T-cell (primary cell): ENCODE measurements at regions not wholly inside any gene's neighbourhood (a gene's known extent, or its start where the extent isn't known, plus 50 kb on each side); places are given as distances from the start of the nearest gene placed in this dataset.

ENCODE experiments used
- ATAC-seq, 4 experiments: fragments of 200-7000 bp in 3 of 4; fragments of 150-1000 bp in 1 of 4; cut with Tn5 transposase; replicated peaks in 1 of 4; 1 replicate in 3 of 4; 2 replicates in 1 of 4; pipeline ENCODE4 v1.10.0; 2021; ENCODE audit warnings: moderate library complexity in 3 of 4, mild to moderate bottlenecking in 2 of 4, moderate number of reproducible peaks in 1 of 4
- CTCF ChIA-PET, 2 donors: fragments of 300-600 bp; sonication (Branson Sonifier 250); formaldehyde crosslinking; loops; one replicate each; lab custom pipeline; 2022; ENCODE audit warnings: antibody characterized with exemption in 2 of 2; lab: Charles Lee
- POLR2A ChIA-PET, 2 donors: fragments of 300-600 bp; sonication (Branson Sonifier 250); formaldehyde crosslinking; loops; one replicate each; lab custom pipeline; 2022; ENCODE audit warnings: antibody characterized with exemption in 2 of 2; lab: Charles Lee
- DNase-seq, 35 experiments: peaks; one replicate each; pipeline versions ENCODE4 v3.0.0 to v3.0.0-alpha.2; 2013 to 2023
- H3K27ac ChIP-seq: one replicate; pipeline ENCODE4 v1.5.1; 2013; ENCODE audit warnings: low read length
- H3K27me3 ChIP-seq, 2 experiments: replicated peaks in 1 of 2; 1 replicate in 1 of 2; 2 replicates in 1 of 2; pipeline versions ENCODE4 v1.6.1 to v1.7.0; 2013; ENCODE audit warnings: low read length in 1 of 2, mixed read lengths in 1 of 2; ENCODE audit not compliant: control insufficient read depth in 2 of 2, insufficient read depth in 2 of 2; ENCODE audit errors: extremely low read depth in 1 of 2
- H3K36me3 ChIP-seq, 2 donors: 1 replicate in 1 of 2; 2 replicates in 1 of 2; pipeline versions ENCODE4 v1.6.1 to v1.7.0; 2013; ENCODE audit warnings: low read length in 1 of 2; ENCODE audit not compliant: control insufficient read depth in 2 of 2, insufficient read depth in 1 of 2; ENCODE audit errors: extremely low read depth in 1 of 2
- H3K4me1 ChIP-seq, 2 experiments: 1 replicate in 1 of 2; 2 replicates in 1 of 2; pipeline versions ENCODE4 v1.6.1 to v1.7.0; 2013; ENCODE audit warnings: low read length in 2 of 2, mixed read lengths in 1 of 2; ENCODE audit not compliant: insufficient read depth in 2 of 2, control insufficient read depth in 1 of 2; ENCODE audit errors: extremely low read depth in 1 of 2
- H3K4me3 ChIP-seq, 2 donors: 1 replicate in 1 of 2; 2 replicates in 1 of 2; pipeline versions ENCODE4 v1.5.1 to v1.7.0; 2013; ENCODE audit warnings: mild to moderate bottlenecking in 2 of 2, low read length in 1 of 2, moderate library complexity in 1 of 2; ENCODE audit not compliant: control insufficient read depth in 1 of 2; ENCODE audit errors: extremely low read depth in 1 of 2
- H3K9me3 ChIP-seq: 2 replicates; pipeline ENCODE4 v1.7.0; 2013
- H3K27ac Mint-ChIP-seq, 2 donors: one replicate each; pipeline ENCODE4 v1.8.0; 2020 to 2021; ENCODE audit warnings: mild to moderate bottlenecking in 2 of 2, mixed read lengths in 2 of 2
- H3K27me3 Mint-ChIP-seq, 2 donors: one replicate each; pipeline ENCODE4 v1.8.0; 2021 to 2022; ENCODE audit warnings: mixed read lengths in 2 of 2
- H3K36me3 Mint-ChIP-seq: one replicate; pipeline ENCODE4 v1.8.0; 2021; ENCODE audit warnings: mixed read lengths
- H3K4me1 Mint-ChIP-seq, 3 donors: one replicate each; pipeline ENCODE4 v1.8.0; 2020 to 2022; ENCODE audit warnings: mixed read lengths in 3 of 3, mild to moderate bottlenecking in 1 of 3
- H3K4me3 Mint-ChIP-seq, 3 donors: one replicate each; pipeline ENCODE4 v1.8.0; 2020 to 2022; ENCODE audit warnings: mild to moderate bottlenecking in 3 of 3, mixed read lengths in 3 of 3, moderate library complexity in 3 of 3
- H3K9me3 Mint-ChIP-seq, 3 donors: one replicate each; pipeline ENCODE4 v1.8.0; 2020 to 2022; ENCODE audit warnings: mixed read lengths in 3 of 3
- WGBS: methylation state at CpG from one replicate; pipeline ENCODE4 v1.1.5; 2013; ENCODE audit warnings: missing lambda C conversion rate; ENCODE audit not compliant: insufficient coverage; 5-methylcytosine and 5-hydroxymethylcytosine counted together

DNA sequence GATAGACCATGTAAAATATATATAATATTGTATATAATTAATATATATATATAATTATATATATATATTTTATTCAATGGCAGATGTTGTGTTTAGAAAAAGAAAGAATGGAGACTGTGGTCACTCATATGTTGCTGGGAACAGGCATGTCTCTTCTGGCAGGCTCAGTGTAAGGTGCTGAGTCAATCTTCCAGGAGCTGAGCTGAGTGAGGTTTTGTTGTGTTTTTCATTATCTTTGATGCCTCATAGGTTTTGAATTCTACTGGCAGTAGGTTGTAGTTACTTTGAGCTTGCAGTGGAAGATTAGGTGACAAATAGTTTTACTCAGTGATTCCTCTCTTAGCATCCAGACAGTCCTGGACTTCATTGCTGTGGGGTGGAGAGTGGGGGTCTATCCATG, 561.3 kb downstream of the IRX1 start:
- ATAC-seq (no peak), DNase-seq (no peak)
- no peaks in the 10 kb centered on the region for H3K4me1 ChIP-seq
- Mint-ChIP-seq H3K27ac (no peak overlapping the region), H3K27me3 (no peaks in the 10 kb centered on the region), H3K36me3 (no peaks in the 10 kb centered on the region), H3K4me3 (no peak overlapping the region), H3K9me3 (peaks cover 0 to 6% (median 3%) of the 10 kb centered on the region in 3 donors), H3K4me1 (no peaks in the 10 kb centered on the region)
- H3K36me3 ChIP-seq, result no peaks in the 10 kb centered on the region
- no peaks in the 10 kb centered on the region for H3K9me3 ChIP-seq
- POLR2A ChIA-PET, result no interaction called here
- no peak overlapping the region for H3K27ac ChIP-seq
- no peak overlapping the region for H3K4me3 ChIP-seq
- CTCF ChIA-PET, result no interaction called here
- no peaks in the 10 kb centered on the region for H3K27me3 ChIP-seq

DNA sequence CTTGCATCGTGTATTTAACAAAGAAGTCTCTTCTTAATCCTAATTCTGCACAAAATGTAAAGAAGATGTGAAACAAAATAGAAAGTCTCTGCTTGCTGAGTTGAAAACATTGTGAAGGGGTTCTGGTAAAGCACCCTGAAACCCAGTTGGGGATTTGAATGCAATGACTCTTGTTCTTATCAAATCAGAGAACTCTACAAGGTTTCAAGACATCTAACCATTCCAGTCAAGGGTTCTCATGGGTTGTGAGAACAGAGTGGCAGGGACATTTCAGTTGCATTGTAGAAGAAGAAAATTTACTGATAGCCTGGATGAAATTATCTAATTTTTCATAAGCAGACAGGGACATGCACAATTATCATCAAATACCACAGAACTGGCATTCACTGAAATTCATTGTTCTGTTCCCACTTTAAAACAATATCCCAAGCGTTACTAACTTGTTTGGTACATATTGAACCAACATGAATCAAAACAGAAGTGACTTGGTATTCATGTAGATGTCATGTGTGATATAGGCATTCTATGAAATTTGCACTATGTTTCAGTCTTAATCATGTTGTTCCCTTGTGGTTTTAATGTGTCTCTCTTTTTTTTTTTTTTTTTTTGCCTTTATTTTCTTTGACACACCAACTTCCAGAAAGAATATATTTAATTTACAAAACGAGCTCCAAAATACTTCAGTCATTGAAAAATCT, 563.3 kb downstream of the IRX1 start:
- Mint-ChIP-seq H3K36me3 (no peaks in the 10 kb centered on the region), H3K27ac (no peak overlapping the region), H3K4me1 (no peaks in the 10 kb centered on the region), H3K4me3 (no peak overlapping the region), H3K9me3 (peaks cover 0 to 6% (median 2%) of the 10 kb centered on the region in 3 donors), H3K27me3 (no peaks in the 10 kb centered on the region)
- Histone ChIP-seq H3K27ac (no peak overlapping the region), H3K9me3 (no peaks in the 10 kb centered on the region), H3K4me1 (no peaks in the 10 kb centered on the region), H3K27me3 (no peaks in the 10 kb centered on the region), H3K4me3 (no peak overlapping the region), H3K36me3 (no peaks in the 10 kb centered on the region)
- ChIA-PET POLR2A (no interaction called here), CTCF (interaction anchor here in 1 of 2 donors (0.7 kb wide), 1 partner anchor 104 kb away, joined by 3 read pairs; no protein-coding TSS in a partner anchor)
- DNase-seq (no peak), ATAC-seq (no peak)
- no CpG with 5 or more reads among the region's 3 CpGs for WGBS

DNA sequence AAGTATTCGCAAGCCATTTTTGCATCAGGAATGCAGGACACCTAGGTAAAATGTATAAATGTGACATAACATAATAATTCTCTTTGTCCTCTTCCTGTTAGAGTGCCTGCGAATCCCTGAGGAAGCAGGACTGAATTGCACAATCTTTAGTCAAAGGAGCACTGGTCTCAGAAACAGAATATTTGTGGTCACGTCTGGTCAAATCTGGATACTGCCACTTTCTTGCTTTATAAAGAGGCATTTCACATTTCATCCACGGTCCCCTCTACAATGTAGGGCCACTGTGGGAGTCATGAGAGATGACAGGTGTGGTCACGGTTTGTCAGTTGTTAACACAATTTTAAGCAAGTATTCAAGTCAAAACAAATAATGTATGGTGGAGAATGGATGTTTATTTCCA, 564.0 kb downstream of the IRX1 start:
- ChIA-PET CTCF (no interaction called here), POLR2A (no interaction called here)
- no peaks in the 10 kb centered on the region for H3K36me3 Mint-ChIP-seq

DNA sequence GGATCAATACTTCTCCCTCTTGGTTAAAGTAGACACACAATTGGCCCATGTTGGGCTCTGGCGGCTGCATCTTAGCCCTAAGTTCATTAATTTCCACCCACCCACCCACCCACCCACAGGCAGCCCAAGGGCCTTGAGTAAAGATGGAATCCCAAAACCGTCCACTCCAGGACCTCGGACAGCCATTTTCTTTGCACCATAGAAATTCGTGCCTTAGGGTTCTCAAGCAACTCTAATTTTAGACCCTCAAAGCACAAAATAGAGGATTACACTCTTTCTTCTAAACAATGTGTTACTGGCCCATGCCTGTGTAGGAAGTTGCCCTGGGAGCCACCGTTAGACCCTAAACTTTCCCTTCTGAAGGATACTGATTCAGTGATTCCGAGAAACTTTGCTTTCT, 568.5 kb downstream of the IRX1 start:
- no peak overlapping the region for H3K4me3 ChIP-seq
- no peak overlapping the region for H3K27ac Mint-ChIP-seq
- CTCF ChIA-PET, result interaction anchor here in 1 of 2 donors (0.7 kb wide), 1 partner anchor 104 kb away, joined by 3 read pairs; no protein-coding TSS in a partner anchor
- no peaks in the 10 kb centered on the region for H3K27me3 Mint-ChIP-seq
- H3K27me3 ChIP-seq, result no peaks in the 10 kb centered on the region
- H3K27ac ChIP-seq, result no peak overlapping the region
- H3K4me1 ChIP-seq, result no peaks in the 10 kb centered on the region
- ATAC-seq (no peak), DNase-seq (no peak)
- POLR2A ChIA-PET, result no interaction called here
- H3K36me3 Mint-ChIP-seq, result no peaks in the 10 kb centered on the region
- no peaks in the 10 kb centered on the region for H3K9me3 ChIP-seq
- no CpG with 5 or more reads among the region's 6 CpGs for WGBS
- H3K36me3 ChIP-seq, result no peaks in the 10 kb centered on the region
- H3K4me1 Mint-ChIP-seq, result no peaks in the 10 kb centered on the region
- no peak overlapping the region for H3K4me3 Mint-ChIP-seq
- peaks cover 2 to 7% (median 3%) of the 10 kb centered on the region in 3 donors for H3K9me3 Mint-ChIP-seq

More for the DNA sequence above, 564.0 kb downstream of the IRX1 start:
- peaks cover 0 to 6% (median 2%) of the 10 kb centered on the region in 3 donors for H3K9me3 Mint-ChIP-seq
- no CpG with 5 or more reads among the region's 5 CpGs for WGBS
- ATAC-seq (no peak), DNase-seq (no peak)
- H3K4me1 Mint-ChIP-seq, result no peaks in the 10 kb centered on the region
- no peaks in the 10 kb centered on the region for H3K27me3 Mint-ChIP-seq
- H3K27ac Mint-ChIP-seq, result no peak overlapping the region
- Histone ChIP-seq H3K4me1 (no peaks in the 10 kb centered on the region), H3K27me3 (no peaks in the 10 kb centered on the region), H3K36me3 (no peaks in the 10 kb centered on the region), H3K27ac (no peak overlapping the region), H3K9me3 (no peaks in the 10 kb centered on the region), H3K4me3 (no peak overlapping the region)
- H3K4me3 Mint-ChIP-seq, result no peak overlapping the region

DNA sequence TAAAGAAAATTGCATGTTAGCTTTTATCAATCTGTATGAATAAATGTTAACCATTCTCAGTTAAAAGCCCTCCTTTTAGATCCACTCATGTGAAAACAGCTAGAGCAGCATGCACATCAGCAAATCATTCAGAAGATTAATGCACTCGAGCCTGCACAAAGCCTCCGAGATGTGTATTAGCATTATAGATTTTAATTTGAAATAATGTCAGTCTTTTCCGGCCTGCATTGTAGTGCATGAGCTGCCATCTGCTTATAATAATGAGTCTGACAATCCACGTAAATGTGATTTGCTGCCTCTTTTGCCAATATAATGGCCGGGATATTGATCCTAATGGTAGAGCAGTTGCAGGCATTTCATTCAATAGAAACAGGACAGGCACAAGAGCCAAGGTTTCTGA, 585.1 kb downstream of the IRX1 start:
- H3K9me3 ChIP-seq, result peaks cover 2% of the 10 kb centered on the region
- no peaks in the 10 kb centered on the region for H3K36me3 ChIP-seq
- Mint-ChIP-seq H3K27me3 (no peaks in the 10 kb centered on the region), H3K27ac (no peak overlapping the region), H3K36me3 (no peaks in the 10 kb centered on the region), H3K9me3 (peaks cover 6 to 26% (median 16%) of the 10 kb centered on the region in 3 donors), H3K4me3 (no peak overlapping the region), H3K4me1 (no peaks in the 10 kb centered on the region)
- H3K4me3 ChIP-seq, result no peak overlapping the region
- 100% methylated on average over 1 of the region's 5 CpGs for WGBS
- H3K27ac ChIP-seq, result no peak overlapping the region
- ATAC-seq (no peak), DNase-seq (no peak)
- no peaks in the 10 kb centered on the region for H3K27me3 ChIP-seq
- ChIA-PET POLR2A (no interaction called here), CTCF (no interaction called here)
- no peaks in the 10 kb centered on the region for H3K4me1 ChIP-seq

- H3K36me3 Mint-ChIP-seq, result no peaks in the 10 kb centered on the region
- no peak overlapping the region for H3K27ac Mint-ChIP-seq
- no peak for ATAC-seq
- 72% methylated on average over 2 of the region's 5 CpGs for WGBS
- H3K9me3 Mint-ChIP-seq, result peaks cover 13 to 26% (median 20%) of the 10 kb centered on the region in 3 donors
- Histone ChIP-seq H3K4me1 (no peaks in the 10 kb centered on the region), H3K27ac (no peak overlapping the region), H3K4me3 (no peak overlapping the region), H3K36me3 (no peaks in the 10 kb centered on the region), H3K27me3 (no peaks in the 10 kb centered on the region), H3K9me3 (peaks cover 2% of the 10 kb centered on the region)
- H3K4me1 Mint-ChIP-seq, result no peaks in the 10 kb centered on the region
- CTCF ChIA-PET, result no interaction called here
- H3K4me3 Mint-ChIP-seq, result no peak overlapping the region
- no peaks in the 10 kb centered on the region for H3K27me3 Mint-ChIP-seq
- DNase-seq, result no peak
- POLR2A ChIA-PET, result no interaction called here
Measured at GRCh38 chr5:4182144-4182543, 586.5 kb downstream of the IRX1 start.
